WTC11 (cell line): ENCODE measurements at regions not wholly inside any gene's neighbourhood (a gene's known extent, or its start where the extent isn't known, plus 50 kb on each side); places are given as distances from the start of the nearest gene placed in this dataset.

Experiments
- ATAC-seq: fragments of 200-7000 bp; cut with Tn5 transposase; 2 replicates; pipeline ENCODE4 v1.10.0; 2021; ENCODE audit warnings: mild to moderate bottlenecking, moderate library complexity
- CTCF ChIA-PET: fragments of 300-600 bp; sonication (Branson Sonifier 250); formaldehyde crosslinking; loops from one replicate; lab custom pipeline; 2021; ENCODE audit warnings: antibody characterized with exemption; lab: Charles Lee
- POLR2A ChIA-PET: fragments of 350-600 bp; sonication (Branson Sonifier 250); formaldehyde crosslinking; loops from one replicate; lab custom pipeline; 2021; ENCODE audit warnings: antibody characterized with exemption; lab: Charles Lee
- DNase-seq: peaks from one replicate; pipeline ENCODE4 v3.0.0; 2021; ENCODE audit warnings: low spot score
- H3K27ac Mint-ChIP-seq: 2 replicates; pipeline ENCODE4 v1.8.0; 2021; ENCODE audit warnings: mixed read lengths
- H3K27me3 Mint-ChIP-seq: 2 replicates; pipeline ENCODE4 v1.8.0; 2021; ENCODE audit warnings: low read depth, mild to moderate bottlenecking, moderate library complexity, mixed read lengths
- H3K36me3 Mint-ChIP-seq: 2 replicates; pipeline ENCODE4 v1.8.0; 2021; ENCODE audit warnings: mixed read lengths
- H3K4me1 Mint-ChIP-seq: 2 replicates; pipeline ENCODE4 v1.8.0; 2022; ENCODE audit warnings: mixed read lengths
- H3K4me3 Mint-ChIP-seq: 2 replicates; pipeline ENCODE4 v1.8.0; 2021; ENCODE audit warnings: mild to moderate bottlenecking, moderate library complexity, mixed read lengths
- H3K9me3 Mint-ChIP-seq: 2 replicates; pipeline ENCODE4 v1.8.0; 2021; ENCODE audit warnings: mixed read lengths
- CBFB ChIP-seq: sonication (generic); formaldehyde crosslinking; IDR thresholded peaks from 2 replicates; pipeline ENCODE4 v1.8.1; 2022; ENCODE audit warnings: mild to moderate bottlenecking, low read depth, missing genetic modification reagents
- ETV6 ChIP-seq: sonication (generic); formaldehyde crosslinking; IDR thresholded peaks from 2 replicates; pipeline ENCODE4 v1.8.1; 2022; ENCODE audit warnings: mild to moderate bottlenecking, missing genetic modification reagents
- FOXP1 ChIP-seq: sonication (generic); formaldehyde crosslinking; IDR thresholded peaks from 2 replicates; pipeline ENCODE4 v1.8.0; 2022; ENCODE audit warnings: missing genetic modification reagents, mild to moderate bottlenecking, moderate library complexity, borderline replicate concordance
- GABPB1 ChIP-seq: sonication (generic); formaldehyde crosslinking; IDR thresholded peaks from 2 replicates; pipeline ENCODE4 v1.8.1; 2023; ENCODE audit warnings: mild to moderate bottlenecking, missing genetic modification reagents
- KAT7 ChIP-seq: sonication (generic); formaldehyde crosslinking; IDR thresholded peaks from 2 replicates; pipeline ENCODE4 v1.8.1; 2023; ENCODE audit warnings: missing genetic modification reagents, mild to moderate bottlenecking, borderline replicate concordance
- MYBL2 ChIP-seq: sonication (generic); formaldehyde crosslinking; IDR thresholded peaks from 2 replicates; pipeline ENCODE4 v1.8.1; 2023; ENCODE audit warnings: mild to moderate bottlenecking, moderate library complexity, missing genetic modification reagents
- NFE2L1 ChIP-seq: sonication (generic); formaldehyde crosslinking; IDR thresholded peaks from 2 replicates; pipeline ENCODE4 v1.8.1; 2023; ENCODE audit warnings: missing genetic modification reagents
- SP1 ChIP-seq: sonication (generic); formaldehyde crosslinking; conservative IDR thresholded peaks from 2 replicates; pipeline ENCODE4 v1.8.1; 2022; ENCODE audit warnings: missing genetic modification reagents
- TCF7 ChIP-seq: sonication (generic); formaldehyde crosslinking; IDR thresholded peaks from 2 replicates; pipeline ENCODE4 v1.8.0; 2022; ENCODE audit warnings: mild to moderate bottlenecking, low read depth, missing genetic modification reagents, moderate library complexity
- TEAD4 ChIP-seq: sonication (generic); formaldehyde crosslinking; IDR thresholded peaks from 2 replicates; pipeline ENCODE4 v1.8.0; 2022; ENCODE audit warnings: mild to moderate bottlenecking, missing genetic modification reagents
- TP53 ChIP-seq: sonication (generic); formaldehyde crosslinking; IDR thresholded peaks from 2 replicates; pipeline ENCODE4 v1.8.1; 2023; ENCODE audit warnings: mild to moderate bottlenecking, missing genetic modification reagents
- ZBTB21 ChIP-seq: sonication (generic); formaldehyde crosslinking; IDR thresholded peaks from 2 replicates; pipeline ENCODE4 v1.8.1; 2023; ENCODE audit warnings: mild to moderate bottlenecking, missing genetic modification reagents, borderline replicate concordance
- ZNF263 ChIP-seq: sonication (generic); formaldehyde crosslinking; IDR thresholded peaks from 2 replicates; pipeline ENCODE4 v1.8.1; 2022; ENCODE audit warnings: low read depth, mild to moderate bottlenecking, moderate library complexity, missing genetic modification reagents
- ZNF396 ChIP-seq: fragments of 250-450 bp; sonication (Bioruptor Pico); IDR thresholded peaks from 2 replicates; pipeline ENCODE4 v1.8.0; 2021; ENCODE audit warnings: mild to moderate bottlenecking, moderate library complexity, borderline replicate concordance
- ZNF671 ChIP-seq: fragments of 250-450 bp; sonication (Bioruptor Pico); IDR thresholded peaks from 2 replicates; pipeline ENCODE4 v1.8.0; 2021; ENCODE audit warnings: mild to moderate bottlenecking
- TF ChIP-seq, protein P1 (sequence below): fragments of 250-450 bp; sonication (Bioruptor Pico); IDR thresholded peaks from 2 replicates; pipeline ENCODE4 v1.9.0; 2021; ENCODE audit warnings: mild to moderate bottlenecking
- TF ChIP-seq, protein P2 (sequence below): sonication (generic); formaldehyde crosslinking; IDR thresholded peaks from 2 replicates; pipeline ENCODE4 v1.8.0; 2022; ENCODE audit warnings: mild to moderate bottlenecking, missing genetic modification reagents
- TF ChIP-seq, protein P3 (sequence below): fragments of 250-450 bp; sonication (Bioruptor Pico); IDR thresholded peaks from 2 replicates; pipeline ENCODE4 v2.1.2; 2022; ENCODE audit warnings: mild to moderate bottlenecking, moderate library complexity
- TF ChIP-seq, protein P4 (sequence below): sonication (generic); formaldehyde crosslinking; IDR thresholded peaks from 2 replicates; pipeline ENCODE4 v1.8.0; 2022; ENCODE audit warnings: missing genetic modification reagents

DNA sequence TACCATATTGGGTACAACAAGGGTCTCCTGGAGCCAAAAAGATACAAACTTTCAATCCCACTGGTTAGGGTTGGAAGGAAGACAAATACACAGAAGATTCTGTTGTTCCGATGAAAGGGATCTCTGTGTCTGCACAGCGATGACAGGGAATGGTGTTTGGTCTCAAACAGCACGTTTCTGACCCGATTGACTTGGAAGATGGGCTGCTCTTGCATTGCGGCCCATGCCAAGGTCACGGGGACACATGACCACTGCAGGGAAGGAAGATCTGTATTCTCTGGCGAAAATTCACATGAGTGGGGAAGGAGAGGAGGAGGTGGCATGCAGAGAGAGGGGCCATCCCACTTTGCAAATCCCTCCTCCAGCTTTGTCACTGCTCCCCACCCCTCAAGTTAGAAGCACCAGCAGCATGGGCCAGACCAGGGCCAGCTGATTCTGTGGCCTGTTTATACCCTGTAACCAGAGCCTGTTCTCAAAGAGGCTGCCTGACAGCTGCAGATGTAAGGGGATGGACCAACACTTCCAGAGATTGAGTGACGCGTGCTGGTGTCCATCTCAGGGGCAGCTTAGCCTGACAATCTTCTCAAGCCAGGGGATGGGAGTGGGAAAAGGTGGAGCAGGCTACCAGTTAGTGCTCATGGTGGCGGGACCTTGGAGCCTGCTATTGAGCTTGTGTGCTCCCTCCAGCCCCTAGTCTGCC, 57.2 kb downstream of the TNP1 start:
- ATAC-seq = no peak
- no peak overlapping the region for H3K27ac Mint-ChIP-seq
- POLR2A ChIA-PET = no interaction called here

DNA sequence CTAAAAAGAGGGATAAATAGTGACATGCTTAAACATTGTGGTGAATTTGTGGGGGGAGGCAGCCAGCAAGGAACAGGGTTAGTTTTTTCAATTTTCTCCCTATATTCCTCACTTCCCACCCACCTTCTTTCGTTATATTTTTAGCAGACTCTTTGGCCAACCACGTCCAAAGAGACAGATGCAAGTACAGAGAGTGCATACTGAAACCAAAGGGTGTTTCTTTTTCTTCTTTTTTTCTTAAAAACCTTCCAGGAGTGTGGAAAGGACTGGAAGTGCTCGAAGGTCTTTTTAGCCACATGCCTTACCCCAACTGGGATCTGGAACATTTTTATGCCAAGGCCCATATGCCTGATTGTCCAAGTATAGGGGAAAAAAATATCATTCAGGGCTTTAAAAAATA, 59.0 kb downstream of the TNP1 start:
- Mint-ChIP-seq H3K27me3 (no peaks in the 10 kb centered on the region; the same call in 1 of the 2 replicates), H3K27ac (no peak overlapping the region), H3K4me3 (no peak overlapping the region), H3K36me3 (no peaks in the 10 kb centered on the region), H3K4me1 (no peaks in the 10 kb centered on the region), H3K9me3 (peaks cover 8% of the 10 kb centered on the region; the same call in 1 of the 2 replicates)
- ChIA-PET POLR2A (no interaction called here), CTCF (no interaction called here)
- ATAC-seq = no peak
- no peak for DNase-seq
- TF ChIP-seq ETV6 = no peak
- no peak for TF ChIP-seq ZNF263 (CRISPR knock-in tag)
- no peak for TF ChIP-seq TCF7 (CRISPR knock-in tag)
- TF ChIP-seq, protein P1, sequence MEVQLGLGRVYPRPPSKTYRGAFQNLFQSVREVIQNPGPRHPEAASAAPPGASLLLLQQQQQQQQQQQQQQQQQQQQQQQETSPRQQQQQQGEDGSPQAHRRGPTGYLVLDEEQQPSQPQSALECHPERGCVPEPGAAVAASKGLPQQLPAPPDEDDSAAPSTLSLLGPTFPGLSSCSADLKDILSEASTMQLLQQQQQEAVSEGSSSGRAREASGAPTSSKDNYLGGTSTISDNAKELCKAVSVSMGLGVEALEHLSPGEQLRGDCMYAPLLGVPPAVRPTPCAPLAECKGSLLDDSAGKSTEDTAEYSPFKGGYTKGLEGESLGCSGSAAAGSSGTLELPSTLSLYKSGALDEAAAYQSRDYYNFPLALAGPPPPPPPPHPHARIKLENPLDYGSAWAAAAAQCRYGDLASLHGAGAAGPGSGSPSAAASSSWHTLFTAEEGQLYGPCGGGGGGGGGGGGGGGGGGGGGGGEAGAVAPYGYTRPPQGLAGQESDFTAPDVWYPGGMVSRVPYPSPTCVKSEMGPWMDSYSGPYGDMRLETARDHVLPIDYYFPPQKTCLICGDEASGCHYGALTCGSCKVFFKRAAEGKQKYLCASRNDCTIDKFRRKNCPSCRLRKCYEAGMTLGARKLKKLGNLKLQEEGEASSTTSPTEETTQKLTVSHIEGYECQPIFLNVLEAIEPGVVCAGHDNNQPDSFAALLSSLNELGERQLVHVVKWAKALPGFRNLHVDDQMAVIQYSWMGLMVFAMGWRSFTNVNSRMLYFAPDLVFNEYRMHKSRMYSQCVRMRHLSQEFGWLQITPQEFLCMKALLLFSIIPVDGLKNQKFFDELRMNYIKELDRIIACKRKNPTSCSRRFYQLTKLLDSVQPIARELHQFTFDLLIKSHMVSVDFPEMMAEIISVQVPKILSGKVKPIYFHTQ = no peak
- no peak for TF ChIP-seq NFE2L1 (CRISPR knock-in tag)
- TF ChIP-seq TEAD4 (CRISPR knock-in tag) = no peak
- TF ChIP-seq CBFB (CRISPR knock-in tag) = no peak

More for the DNA sequence above, 57.2 kb downstream of the TNP1 start:
- H3K9me3 Mint-ChIP-seq = peaks cover 3% of the 10 kb centered on the region; the same call in 1 of the 2 replicates
- DNase-seq = no peak
- no peak for TF ChIP-seq NFE2L1 (CRISPR knock-in tag)
- TF ChIP-seq, protein P2, sequence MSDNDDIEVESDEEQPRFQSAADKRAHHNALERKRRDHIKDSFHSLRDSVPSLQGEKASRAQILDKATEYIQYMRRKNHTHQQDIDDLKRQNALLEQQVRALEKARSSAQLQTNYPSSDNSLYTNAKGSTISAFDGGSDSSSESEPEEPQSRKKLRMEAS (CRISPR knock-in tag) = no peak
- TF ChIP-seq GABPB1 (CRISPR knock-in tag) = no peak
- TF ChIP-seq, protein P3, sequence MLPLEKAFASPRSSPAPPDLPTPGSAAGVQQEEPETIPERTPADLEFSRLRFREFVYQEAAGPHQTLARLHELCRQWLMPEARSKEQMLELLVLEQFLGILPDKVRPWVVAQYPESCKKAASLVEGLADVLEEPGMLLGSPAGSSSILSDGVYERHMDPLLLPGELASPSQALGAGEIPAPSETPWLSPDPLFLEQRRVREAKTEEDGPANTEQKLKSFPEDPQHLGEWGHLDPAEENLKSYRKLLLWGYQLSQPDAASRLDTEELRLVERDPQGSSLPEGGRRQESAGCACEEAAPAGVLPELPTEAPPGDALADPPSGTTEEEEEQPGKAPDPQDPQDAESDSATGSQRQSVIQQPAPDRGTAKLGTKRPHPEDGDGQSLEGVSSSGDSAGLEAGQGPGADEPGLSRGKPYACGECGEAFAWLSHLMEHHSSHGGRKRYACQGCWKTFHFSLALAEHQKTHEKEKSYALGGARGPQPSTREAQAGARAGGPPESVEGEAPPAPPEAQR (CRISPR knock-in tag) = no peak
- no peak for TF ChIP-seq ZBTB21
- no peak for TF ChIP-seq FOXP1
- TF ChIP-seq TP53 (CRISPR knock-in tag) = no peak
- no peak for TF ChIP-seq SP1
- no peak for TF ChIP-seq MYBL2 (CRISPR knock-in tag)
- no peak for TF ChIP-seq KAT7
- TF ChIP-seq ZNF671 = no peak
- TF ChIP-seq ZNF396 (CRISPR knock-in tag) = no peak
- TF ChIP-seq, protein P4, sequence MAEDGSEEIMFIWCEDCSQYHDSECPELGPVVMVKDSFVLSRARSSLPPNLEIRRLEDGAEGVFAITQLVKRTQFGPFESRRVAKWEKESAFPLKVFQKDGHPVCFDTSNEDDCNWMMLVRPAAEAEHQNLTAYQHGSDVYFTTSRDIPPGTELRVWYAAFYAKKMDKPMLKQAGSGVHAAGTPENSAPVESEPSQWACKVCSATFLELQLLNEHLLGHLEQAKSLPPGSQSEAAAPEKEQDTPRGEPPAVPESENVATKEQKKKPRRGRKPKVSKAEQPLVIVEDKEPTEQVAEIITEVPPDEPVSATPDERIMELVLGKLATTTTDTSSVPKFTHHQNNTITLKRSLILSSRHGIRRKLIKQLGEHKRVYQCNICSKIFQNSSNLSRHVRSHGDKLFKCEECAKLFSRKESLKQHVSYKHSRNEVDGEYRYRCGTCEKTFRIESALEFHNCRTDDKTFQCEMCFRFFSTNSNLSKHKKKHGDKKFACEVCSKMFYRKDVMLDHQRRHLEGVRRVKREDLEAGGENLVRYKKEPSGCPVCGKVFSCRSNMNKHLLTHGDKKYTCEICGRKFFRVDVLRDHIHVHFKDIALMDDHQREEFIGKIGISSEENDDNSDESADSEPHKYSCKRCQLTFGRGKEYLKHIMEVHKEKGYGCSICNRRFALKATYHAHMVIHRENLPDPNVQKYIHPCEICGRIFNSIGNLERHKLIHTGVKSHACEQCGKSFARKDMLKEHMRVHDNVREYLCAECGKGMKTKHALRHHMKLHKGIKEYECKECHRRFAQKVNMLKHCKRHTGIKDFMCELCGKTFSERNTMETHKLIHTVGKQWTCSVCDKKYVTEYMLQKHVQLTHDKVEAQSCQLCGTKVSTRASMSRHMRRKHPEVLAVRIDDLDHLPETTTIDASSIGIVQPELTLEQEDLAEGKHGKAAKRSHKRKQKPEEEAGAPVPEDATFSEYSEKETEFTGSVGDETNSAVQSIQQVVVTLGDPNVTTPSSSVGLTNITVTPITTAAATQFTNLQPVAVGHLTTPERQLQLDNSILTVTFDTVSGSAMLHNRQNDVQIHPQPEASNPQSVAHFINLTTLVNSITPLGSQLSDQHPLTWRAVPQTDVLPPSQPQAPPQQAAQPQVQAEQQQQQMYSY (CRISPR knock-in tag) = no peak
- no peak overlapping the region for H3K4me3 Mint-ChIP-seq
- H3K4me1 Mint-ChIP-seq = no peaks in the 10 kb centered on the region
- CTCF ChIA-PET = no interaction called here
- H3K36me3 Mint-ChIP-seq = no peaks in the 10 kb centered on the region
- no peaks in the 10 kb centered on the region; the same call in 1 of the 2 replicates for H3K27me3 Mint-ChIP-seq
